Testis (tissue), 2 donors: ENCODE measurements at regions not wholly inside any gene's neighbourhood (a gene's known extent, or its start where the extent isn't known, plus 50 kb on each side); places are given as distances from the start of the nearest gene placed in this dataset.

Source experiments
- CTCF ChIP-seq, 3 experiments: fragments of 450-650 bp in 2 of 3; fragments of 200-600 bp in 1 of 3; sonication (generic) in 1 of 3; IDR thresholded peaks; one replicate each; pipeline ENCODE4 v1.5.1; 2016 to 2019; ENCODE audit warnings: antibody characterized with exemption in 3 of 3, mild to moderate bottlenecking in 2 of 3, moderate library complexity in 1 of 3
- POLR2A ChIP-seq: fragments of 450-650 bp; IDR thresholded peaks from one replicate; pipeline ENCODE4 v1.6.1; 2017; ENCODE audit warnings: antibody characterized with exemption, mild to moderate bottlenecking, moderate library complexity

- no peak for TF ChIP-seq CTCF (IDR thresholded peaks at IDR 0.05)
- no peak for TF ChIP-seq POLR2A
Measured at GRCh38 chr6:6978731-6979130, 129.0 kb upstream of the RREB1 start.
